Breast epithelium (tissue), 3 donors: ENCODE measurements at regions not wholly inside any gene's neighbourhood (a gene's known extent, or its start where the extent isn't known, plus 50 kb on each side); places are given as distances from the start of the nearest gene placed in this dataset.

Source experiments
- CTCF ChIP-seq, 3 donors: fragments of 450-650 bp; IDR thresholded peaks; one replicate each; pipeline ENCODE4 v1.5.1; 2016 to 2017; ENCODE audit warnings: antibody characterized with exemption in 3 of 3, mild to moderate bottlenecking in 3 of 3, moderate library complexity in 3 of 3
- POLR2A ChIP-seq: fragments of 450-650 bp; IDR thresholded peaks from one replicate; pipeline ENCODE4 v1.6.1; 2016; ENCODE audit warnings: antibody characterized with exemption, mild to moderate bottlenecking, moderate library complexity
- POLR2AphosphoS5 ChIP-seq, 3 donors: sonication (generic); formaldehyde crosslinking; IDR thresholded peaks; one replicate each; pipeline ENCODE4 v1.6.1; 2017; ENCODE audit warnings: antibody characterized with exemption in 3 of 3

GRCh38 chr2:180694445-180695421, 285.7 kb upstream of the UBE2E3 start:
- TF ChIP-seq CTCF (IDR thresholded peaks at IDR 0.05) (no peak), POLR2A (no peak), POLR2AphosphoS5 (IDR thresholded peaks at IDR 0.05) (no peak)
